A673 (cell line): ENCODE measurements at regions not wholly inside any gene's neighbourhood (a gene's known extent, or its start where the extent isn't known, plus 50 kb on each side); places are given as distances from the start of the nearest gene placed in this dataset.

Experiments
- EZH2 ChIP-seq: fragments of 200-600 bp; sonication (generic); IDR thresholded peaks from 2 replicates; pipeline ENCODE4 v1.6.1; 2017; ENCODE audit warnings: borderline replicate concordance, low read depth, mild to moderate bottlenecking, mixed read lengths, antibody characterized with exemption, low read length; ENCODE audit not compliant: poor library complexity, severe bottlenecking
- TF ChIP-seq, protein P1 (sequence below): fragments of 300-800, 200-600 bp; sonication (generic); conservative IDR thresholded peaks from 2 replicates; pipeline ENCODE4 v1.5.1; 2017; ENCODE audit warnings: low read depth, mild to moderate bottlenecking, antibody characterized with exemption, low read length, moderate library complexity, mixed read lengths

DNA sequence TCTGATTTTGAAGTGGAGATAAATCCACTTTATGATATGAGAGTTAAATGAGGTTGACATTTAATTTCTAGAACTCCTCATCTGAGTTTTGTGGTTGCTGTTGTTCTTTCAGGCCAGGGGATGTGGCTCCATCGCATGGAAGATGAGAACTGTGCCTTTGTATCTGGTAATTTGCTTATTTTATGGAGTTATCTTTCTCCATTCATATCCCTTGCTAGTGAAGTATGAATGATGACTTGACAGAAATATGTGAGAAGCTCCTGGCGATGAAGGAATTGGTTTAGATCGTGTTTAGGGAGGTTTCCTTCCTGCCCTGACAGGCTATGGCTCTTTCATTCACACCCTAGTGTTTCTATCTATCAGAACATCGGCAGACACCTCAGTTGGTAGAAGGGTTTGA, 393.7 kb downstream of the ETS1 start:
- TF ChIP-seq, protein P1, sequence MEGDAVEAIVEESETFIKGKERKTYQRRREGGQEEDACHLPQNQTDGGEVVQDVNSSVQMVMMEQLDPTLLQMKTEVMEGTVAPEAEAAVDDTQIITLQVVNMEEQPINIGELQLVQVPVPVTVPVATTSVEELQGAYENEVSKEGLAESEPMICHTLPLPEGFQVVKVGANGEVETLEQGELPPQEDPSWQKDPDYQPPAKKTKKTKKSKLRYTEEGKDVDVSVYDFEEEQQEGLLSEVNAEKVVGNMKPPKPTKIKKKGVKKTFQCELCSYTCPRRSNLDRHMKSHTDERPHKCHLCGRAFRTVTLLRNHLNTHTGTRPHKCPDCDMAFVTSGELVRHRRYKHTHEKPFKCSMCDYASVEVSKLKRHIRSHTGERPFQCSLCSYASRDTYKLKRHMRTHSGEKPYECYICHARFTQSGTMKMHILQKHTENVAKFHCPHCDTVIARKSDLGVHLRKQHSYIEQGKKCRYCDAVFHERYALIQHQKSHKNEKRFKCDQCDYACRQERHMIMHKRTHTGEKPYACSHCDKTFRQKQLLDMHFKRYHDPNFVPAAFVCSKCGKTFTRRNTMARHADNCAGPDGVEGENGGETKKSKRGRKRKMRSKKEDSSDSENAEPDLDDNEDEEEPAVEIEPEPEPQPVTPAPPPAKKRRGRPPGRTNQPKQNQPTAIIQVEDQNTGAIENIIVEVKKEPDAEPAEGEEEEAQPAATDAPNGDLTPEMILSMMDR, result no peak
- no peak for TF ChIP-seq EZH2
